Fibroblast of the aortic adventitia (primary cell): ENCODE measurements at regions not wholly inside any gene's neighbourhood (a gene's known extent, or its start where the extent isn't known, plus 50 kb on each side); places are given as distances from the start of the nearest gene placed in this dataset.

ENCODE experiments used
- DNase-seq: peaks from one replicate; pipeline ENCODE4 v3.0.0-alpha.2; 2010; ENCODE audit warnings: low read depth
- H3K4me3 ChIP-seq: 2 replicates; pipeline ENCODE4 v1.5.1; 2011; ENCODE audit warnings: low read depth, mild to moderate bottlenecking, control low read depth, low read length, moderate library complexity
- TF ChIP-seq, protein P1 (sequence below): IDR thresholded peaks from 2 replicates; pipeline ENCODE4 v1.5.1; 2011; ENCODE audit warnings: mild to moderate bottlenecking, low read length, control low read depth, inconsistent platforms; ENCODE audit not compliant: insufficient read depth

DNA sequence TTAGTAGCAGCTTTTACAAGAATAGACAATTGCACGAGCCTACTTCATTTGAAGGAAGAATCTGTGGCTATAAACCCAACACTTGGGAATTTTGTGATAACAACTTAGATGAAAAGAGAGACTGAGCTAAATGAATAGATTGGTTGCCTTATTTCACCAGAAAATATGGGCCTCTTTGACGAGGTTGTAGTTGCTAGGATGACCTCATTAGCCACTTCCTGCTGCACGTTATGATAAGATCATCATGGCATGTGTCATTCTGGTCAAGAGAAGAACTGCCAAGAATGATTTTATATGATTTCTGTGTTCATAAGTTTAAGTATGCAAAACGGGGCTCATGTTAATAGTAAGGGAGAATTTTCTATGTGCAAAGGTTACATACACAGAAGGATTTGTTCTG is 321.9 kb upstream of the GIMD1 start:
- TF ChIP-seq, protein P1, sequence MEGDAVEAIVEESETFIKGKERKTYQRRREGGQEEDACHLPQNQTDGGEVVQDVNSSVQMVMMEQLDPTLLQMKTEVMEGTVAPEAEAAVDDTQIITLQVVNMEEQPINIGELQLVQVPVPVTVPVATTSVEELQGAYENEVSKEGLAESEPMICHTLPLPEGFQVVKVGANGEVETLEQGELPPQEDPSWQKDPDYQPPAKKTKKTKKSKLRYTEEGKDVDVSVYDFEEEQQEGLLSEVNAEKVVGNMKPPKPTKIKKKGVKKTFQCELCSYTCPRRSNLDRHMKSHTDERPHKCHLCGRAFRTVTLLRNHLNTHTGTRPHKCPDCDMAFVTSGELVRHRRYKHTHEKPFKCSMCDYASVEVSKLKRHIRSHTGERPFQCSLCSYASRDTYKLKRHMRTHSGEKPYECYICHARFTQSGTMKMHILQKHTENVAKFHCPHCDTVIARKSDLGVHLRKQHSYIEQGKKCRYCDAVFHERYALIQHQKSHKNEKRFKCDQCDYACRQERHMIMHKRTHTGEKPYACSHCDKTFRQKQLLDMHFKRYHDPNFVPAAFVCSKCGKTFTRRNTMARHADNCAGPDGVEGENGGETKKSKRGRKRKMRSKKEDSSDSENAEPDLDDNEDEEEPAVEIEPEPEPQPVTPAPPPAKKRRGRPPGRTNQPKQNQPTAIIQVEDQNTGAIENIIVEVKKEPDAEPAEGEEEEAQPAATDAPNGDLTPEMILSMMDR: no peak
- DNase-seq: peak; percentile 13
- H3K4me3 ChIP-seq: no peak overlapping the region

DNA sequence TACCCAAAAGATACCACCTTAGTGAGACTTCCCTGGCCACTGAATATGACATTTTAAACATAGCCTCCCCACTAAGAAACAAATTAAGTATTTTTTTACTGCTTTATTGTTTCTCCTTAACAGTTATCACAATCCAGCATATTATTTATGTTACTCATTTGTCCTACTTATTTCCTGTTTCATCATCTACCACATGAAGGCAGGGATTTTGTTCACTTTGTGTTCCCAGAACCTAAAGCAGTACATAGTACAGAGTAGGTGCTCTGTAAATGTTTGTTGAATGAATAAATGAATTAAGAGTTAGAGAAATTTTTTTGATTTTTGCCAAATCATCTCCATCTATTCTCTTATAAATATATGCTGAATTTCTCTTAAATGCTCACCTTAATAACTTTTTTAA is 318.4 kb upstream of the GIMD1 start:
- H3K4me3 ChIP-seq: no peak overlapping the region
- TF ChIP-seq, protein P1: no peak
- DNase-seq: peak; percentile 27

- TF ChIP-seq, protein P1: no peak
Measured at GRCh38 chr4:106681381-106681921, 312.9 kb upstream of the GIMD1 start.

DNA sequence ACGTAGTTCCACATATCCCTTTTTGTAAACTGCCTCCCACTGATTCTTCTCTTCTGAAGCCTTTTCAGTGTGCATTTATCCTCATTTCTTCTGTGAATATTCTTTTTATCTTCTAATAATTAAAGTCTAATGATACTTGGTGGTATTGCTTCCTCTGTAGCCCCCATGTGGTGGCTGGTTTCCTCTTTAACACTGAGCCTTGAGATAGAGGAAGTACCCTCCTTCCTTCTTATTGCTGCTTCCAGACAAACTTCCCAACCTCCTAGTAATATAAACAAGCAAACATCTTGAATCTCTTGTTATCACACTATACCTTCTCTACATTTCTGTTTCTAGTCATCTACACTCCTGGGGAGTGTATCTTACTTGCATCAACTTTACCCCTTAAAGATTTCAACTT is 310.5 kb upstream of the GIMD1 start:
- no peak for DNase-seq
- H3K4me3 ChIP-seq: no peak overlapping the region
- TF ChIP-seq, protein P1: no peak

More at GRCh38 chr4:106681381-106681921, 312.9 kb upstream of the GIMD1 start:
- DNase-seq: no peak
- H3K4me3 ChIP-seq: no peak overlapping the region

DNA sequence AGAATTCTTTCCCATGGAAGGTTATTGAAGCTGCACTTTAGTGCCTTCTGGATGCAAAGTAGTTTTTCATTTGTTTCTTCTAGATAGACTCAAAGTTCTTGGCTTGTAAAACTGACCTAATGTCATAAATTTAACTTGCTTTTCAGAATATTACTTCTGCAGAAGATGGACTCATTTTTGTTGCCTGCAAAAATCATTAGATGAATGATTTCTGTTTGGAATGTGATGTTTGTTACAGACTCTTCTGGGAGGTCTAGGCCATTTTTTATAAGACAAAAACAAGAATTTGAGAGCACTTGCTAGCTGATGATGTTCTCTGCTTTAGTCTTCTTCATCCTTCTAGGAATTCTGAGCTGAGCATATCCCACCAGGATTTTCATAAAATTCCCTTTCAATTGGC is 308.6 kb upstream of the GIMD1 start:
- no peak for DNase-seq
- H3K4me3 ChIP-seq: no peak overlapping the region
- TF ChIP-seq, protein P1: no peak

GRCh38 chr4:106676173-106676921 is 307.8 kb upstream of the GIMD1 start:
- H3K4me3 ChIP-seq: no peak overlapping the region
- no peak for DNase-seq
- TF ChIP-seq, protein P1: no peak
